ENCODE measurements at regions not wholly inside any gene's neighbourhood (a gene's known extent, or its start where the extent isn't known, plus 50 kb on each side); places are given as distances from the start of the nearest gene placed in this dataset.

DNA sequence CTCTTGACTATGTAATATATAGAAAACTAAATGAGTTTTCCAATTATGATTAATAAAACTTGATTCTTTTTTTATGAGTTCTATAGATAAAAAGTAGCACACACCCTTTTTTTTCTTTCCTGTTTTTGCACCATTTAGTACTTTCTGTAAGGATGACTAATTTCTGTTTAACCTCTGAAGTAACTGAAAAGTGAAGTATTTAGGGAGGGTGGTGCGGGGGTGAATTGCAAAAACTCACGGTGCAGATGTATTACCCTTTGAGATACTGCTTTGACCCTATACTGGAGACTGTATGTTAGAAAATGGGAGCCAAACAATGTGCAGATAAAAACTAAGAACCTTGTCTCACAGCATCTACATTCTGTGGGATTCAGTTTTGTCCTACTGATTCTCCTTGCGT is 471.6 kb downstream of the DTHD1 start:
- Histone ChIP-seq H3K4me3 (ENCODE audit: low read length in 3 of 3) (no peak overlapping the region), H3K27ac (ENCODE audit: low read depth in 2 of 2, low read length in 2 of 2) (no peak overlapping the region), H3K9ac (ENCODE audit: low read length in 3 of 3) (no peak overlapping the region), H3K27me3 (ENCODE audit: control insufficient read depth, insufficient read depth, low read length) (no peaks in the 10 kb centered on the region), H3K4me1 (ENCODE audit: control insufficient read depth in 2 of 3, insufficient read depth in 2 of 3, low read depth in 1 of 3, low read length in 3 of 3) (no peaks in the 10 kb centered on the region), H3K36me3 (ENCODE audit: control insufficient read depth in 2 of 3, insufficient read depth in 3 of 3, low read length in 3 of 3) (no peaks in the 10 kb centered on the region), H3K9me3 (ENCODE audit: control insufficient read depth in 2 of 3, insufficient read depth in 1 of 3, low read length in 3 of 3) (no peaks in the 10 kb centered on the region)
- TF ChIP-seq, protein P1, sequence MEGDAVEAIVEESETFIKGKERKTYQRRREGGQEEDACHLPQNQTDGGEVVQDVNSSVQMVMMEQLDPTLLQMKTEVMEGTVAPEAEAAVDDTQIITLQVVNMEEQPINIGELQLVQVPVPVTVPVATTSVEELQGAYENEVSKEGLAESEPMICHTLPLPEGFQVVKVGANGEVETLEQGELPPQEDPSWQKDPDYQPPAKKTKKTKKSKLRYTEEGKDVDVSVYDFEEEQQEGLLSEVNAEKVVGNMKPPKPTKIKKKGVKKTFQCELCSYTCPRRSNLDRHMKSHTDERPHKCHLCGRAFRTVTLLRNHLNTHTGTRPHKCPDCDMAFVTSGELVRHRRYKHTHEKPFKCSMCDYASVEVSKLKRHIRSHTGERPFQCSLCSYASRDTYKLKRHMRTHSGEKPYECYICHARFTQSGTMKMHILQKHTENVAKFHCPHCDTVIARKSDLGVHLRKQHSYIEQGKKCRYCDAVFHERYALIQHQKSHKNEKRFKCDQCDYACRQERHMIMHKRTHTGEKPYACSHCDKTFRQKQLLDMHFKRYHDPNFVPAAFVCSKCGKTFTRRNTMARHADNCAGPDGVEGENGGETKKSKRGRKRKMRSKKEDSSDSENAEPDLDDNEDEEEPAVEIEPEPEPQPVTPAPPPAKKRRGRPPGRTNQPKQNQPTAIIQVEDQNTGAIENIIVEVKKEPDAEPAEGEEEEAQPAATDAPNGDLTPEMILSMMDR (IDR thresholded peaks at IDR 0.05; ENCODE audit: borderline replicate concordance, extremely low read depth, insufficient read depth), result no peak
- no peak for DNase-seq
- no peak for FAIRE-seq
- intact Hi-C loops (cut with DNase I), result no loop called here

DNA sequence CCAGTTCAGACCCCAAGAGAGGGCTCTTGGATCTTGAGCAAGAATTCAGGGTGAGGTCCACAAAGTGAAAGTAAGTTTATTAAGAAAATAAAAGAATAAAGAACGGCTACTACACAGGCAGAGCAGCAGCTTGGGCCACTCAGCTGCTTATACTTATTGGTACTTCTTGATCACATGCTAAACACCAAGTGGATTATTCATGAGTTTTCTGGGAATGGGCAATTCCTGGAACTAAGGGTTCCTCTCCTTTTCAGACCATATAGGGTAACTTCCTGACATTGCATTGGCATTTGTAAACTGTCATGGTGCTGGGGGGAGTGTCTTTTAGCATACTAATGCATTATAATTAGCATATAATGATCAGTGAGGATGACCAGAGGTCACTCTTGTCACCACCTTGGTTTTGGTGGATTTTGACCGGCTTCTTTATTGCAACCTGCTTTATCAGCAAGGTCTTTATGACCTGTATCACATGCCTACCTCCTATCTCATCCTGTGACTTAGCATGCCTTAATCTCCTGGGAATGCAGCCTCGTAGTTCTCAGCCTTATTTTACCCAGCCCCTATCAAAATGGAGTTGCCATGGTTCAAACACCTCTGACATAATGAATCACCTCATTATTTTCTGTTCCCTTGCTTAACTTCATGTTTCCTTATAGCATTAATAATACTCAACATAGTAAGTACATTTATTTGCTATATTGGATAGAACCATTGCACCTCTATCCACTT is 476.3 kb downstream of the DTHD1 start:
- Histone ChIP-seq H3K36me3 (ENCODE audit: control insufficient read depth in 2 of 3, insufficient read depth in 3 of 3, low read length in 3 of 3) (no peaks in the 10 kb centered on the region), H3K4me3 (ENCODE audit: low read length in 3 of 3) (no peak overlapping the region), H3K27me3 (ENCODE audit: control insufficient read depth, insufficient read depth, low read length) (no peaks in the 10 kb centered on the region), H3K4me1 (ENCODE audit: control insufficient read depth in 2 of 3, insufficient read depth in 2 of 3, low read depth in 1 of 3, low read length in 3 of 3) (no peaks in the 10 kb centered on the region), H3K9ac (ENCODE audit: low read length in 3 of 3) (no peak overlapping the region), H3K27ac (ENCODE audit: low read depth in 2 of 2, low read length in 2 of 2) (no peak overlapping the region), H3K9me3 (ENCODE audit: control insufficient read depth in 2 of 3, insufficient read depth in 1 of 3, low read length in 3 of 3) (no peaks in the 10 kb centered on the region)
- FAIRE-seq (no peak), DNase-seq (no peak)
- TF ChIP-seq, protein P1 (IDR thresholded peaks at IDR 0.05; ENCODE audit: borderline replicate concordance, extremely low read depth, insufficient read depth), result no peak
- intact Hi-C loops (cut with DNase I), result no loop called here

DNA sequence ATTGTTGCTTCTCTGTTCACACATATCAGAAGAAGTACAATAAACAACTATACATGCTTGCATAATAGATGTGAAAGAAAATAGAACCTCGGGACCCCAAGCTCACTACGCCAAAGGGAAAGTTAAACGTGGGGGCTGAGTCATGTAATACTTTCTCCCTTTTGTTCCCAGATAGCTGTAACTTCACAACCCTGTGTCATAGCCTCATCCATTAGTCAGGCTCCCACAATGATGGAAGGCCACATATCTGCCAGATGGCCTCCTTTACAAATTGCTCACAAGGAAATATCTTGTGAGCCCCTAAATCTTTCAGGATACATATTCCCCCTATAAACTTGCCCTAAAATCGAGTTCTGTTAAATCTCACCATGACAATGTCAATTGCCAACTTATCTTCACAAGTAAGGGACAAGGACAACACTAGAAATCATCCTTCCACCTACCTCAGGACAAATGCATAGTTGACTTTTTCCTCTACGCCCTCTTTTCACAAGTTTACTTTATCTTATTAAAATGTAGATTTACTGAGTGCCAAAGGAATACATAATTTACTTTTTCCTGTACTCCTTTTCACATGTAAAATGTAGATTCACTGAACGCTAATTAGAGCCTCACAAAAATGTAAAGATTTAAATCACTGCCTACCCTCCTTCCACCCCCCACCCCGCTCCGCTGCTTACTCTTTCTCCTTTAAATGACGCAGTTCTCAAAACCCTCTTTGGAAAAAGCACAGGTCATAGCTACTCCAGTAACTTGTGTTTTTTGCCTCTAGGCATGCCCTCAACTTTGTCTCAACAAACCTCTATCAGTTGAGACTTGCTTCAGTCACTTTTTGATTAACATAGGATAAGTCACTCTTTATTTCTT is 477.1 kb downstream of the DTHD1 start:
- intact Hi-C loops (cut with DNase I), result no loop called here
- FAIRE-seq (no peak), DNase-seq (no peak)
- Histone ChIP-seq H3K27ac (ENCODE audit: low read depth in 2 of 2, low read length in 2 of 2) (no peak overlapping the region), H3K4me1 (ENCODE audit: control insufficient read depth in 2 of 3, insufficient read depth in 2 of 3, low read depth in 1 of 3, low read length in 3 of 3) (no peaks in the 10 kb centered on the region), H3K36me3 (ENCODE audit: control insufficient read depth in 2 of 3, insufficient read depth in 3 of 3, low read length in 3 of 3) (no peaks in the 10 kb centered on the region), H3K9ac (ENCODE audit: low read length in 3 of 3) (no peak overlapping the region), H3K27me3 (ENCODE audit: control insufficient read depth, insufficient read depth, low read length) (no peaks in the 10 kb centered on the region), H3K4me3 (ENCODE audit: low read length in 3 of 3) (no peak overlapping the region), H3K9me3 (ENCODE audit: control insufficient read depth in 2 of 3, insufficient read depth in 1 of 3, low read length in 3 of 3) (no peaks in the 10 kb centered on the region)
- TF ChIP-seq, protein P1 (IDR thresholded peaks at IDR 0.05; ENCODE audit: borderline replicate concordance, extremely low read depth, insufficient read depth), result no peak
